ENCODE measurements at regions not wholly inside any gene's neighbourhood (a gene's known extent, or its start where the extent isn't known, plus 50 kb on each side); places are given as distances from the start of the nearest gene placed in this dataset.

DNA sequence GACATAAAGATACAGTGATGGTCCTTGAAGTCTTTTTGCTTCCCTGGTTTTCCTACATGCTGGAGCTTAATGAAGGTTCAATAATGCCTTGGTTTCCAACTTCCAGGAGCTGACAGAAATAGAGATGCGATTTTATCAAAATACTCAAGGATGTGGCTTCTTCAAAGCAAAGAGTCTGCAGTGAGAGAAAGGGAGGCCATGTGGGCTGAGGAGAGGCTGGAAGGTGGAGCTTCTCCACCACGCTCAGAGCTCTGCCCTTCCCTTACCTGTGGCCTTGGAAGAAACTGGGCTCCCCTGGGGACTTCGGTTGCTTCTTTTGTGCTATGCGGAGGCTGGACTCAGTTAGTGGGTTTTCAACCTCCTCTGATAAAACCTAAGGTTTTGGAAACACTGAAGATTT, 175.0 kb upstream of the APCDD1 start:
- no peak for ATAC-seq
- H3K4me3 ChIP-seq (ENCODE audit: low read depth in 2 of 2, low read length in 2 of 2): no peak overlapping the region
- TF ChIP-seq, protein P1, sequence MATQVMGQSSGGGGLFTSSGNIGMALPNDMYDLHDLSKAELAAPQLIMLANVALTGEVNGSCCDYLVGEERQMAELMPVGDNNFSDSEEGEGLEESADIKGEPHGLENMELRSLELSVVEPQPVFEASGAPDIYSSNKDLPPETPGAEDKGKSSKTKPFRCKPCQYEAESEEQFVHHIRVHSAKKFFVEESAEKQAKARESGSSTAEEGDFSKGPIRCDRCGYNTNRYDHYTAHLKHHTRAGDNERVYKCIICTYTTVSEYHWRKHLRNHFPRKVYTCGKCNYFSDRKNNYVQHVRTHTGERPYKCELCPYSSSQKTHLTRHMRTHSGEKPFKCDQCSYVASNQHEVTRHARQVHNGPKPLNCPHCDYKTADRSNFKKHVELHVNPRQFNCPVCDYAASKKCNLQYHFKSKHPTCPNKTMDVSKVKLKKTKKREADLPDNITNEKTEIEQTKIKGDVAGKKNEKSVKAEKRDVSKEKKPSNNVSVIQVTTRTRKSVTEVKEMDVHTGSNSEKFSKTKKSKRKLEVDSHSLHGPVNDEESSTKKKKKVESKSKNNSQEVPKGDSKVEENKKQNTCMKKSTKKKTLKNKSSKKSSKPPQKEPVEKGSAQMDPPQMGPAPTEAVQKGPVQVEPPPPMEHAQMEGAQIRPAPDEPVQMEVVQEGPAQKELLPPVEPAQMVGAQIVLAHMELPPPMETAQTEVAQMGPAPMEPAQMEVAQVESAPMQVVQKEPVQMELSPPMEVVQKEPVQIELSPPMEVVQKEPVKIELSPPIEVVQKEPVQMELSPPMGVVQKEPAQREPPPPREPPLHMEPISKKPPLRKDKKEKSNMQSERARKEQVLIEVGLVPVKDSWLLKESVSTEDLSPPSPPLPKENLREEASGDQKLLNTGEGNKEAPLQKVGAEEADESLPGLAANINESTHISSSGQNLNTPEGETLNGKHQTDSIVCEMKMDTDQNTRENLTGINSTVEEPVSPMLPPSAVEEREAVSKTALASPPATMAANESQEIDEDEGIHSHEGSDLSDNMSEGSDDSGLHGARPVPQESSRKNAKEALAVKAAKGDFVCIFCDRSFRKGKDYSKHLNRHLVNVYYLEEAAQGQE (IDR thresholded peaks at IDR 0.05; ENCODE audit: insufficient read depth in 1 of 2, low read depth in 2 of 2, low read length in 1 of 2): no peak
- TF ChIP-seq, protein P2, sequence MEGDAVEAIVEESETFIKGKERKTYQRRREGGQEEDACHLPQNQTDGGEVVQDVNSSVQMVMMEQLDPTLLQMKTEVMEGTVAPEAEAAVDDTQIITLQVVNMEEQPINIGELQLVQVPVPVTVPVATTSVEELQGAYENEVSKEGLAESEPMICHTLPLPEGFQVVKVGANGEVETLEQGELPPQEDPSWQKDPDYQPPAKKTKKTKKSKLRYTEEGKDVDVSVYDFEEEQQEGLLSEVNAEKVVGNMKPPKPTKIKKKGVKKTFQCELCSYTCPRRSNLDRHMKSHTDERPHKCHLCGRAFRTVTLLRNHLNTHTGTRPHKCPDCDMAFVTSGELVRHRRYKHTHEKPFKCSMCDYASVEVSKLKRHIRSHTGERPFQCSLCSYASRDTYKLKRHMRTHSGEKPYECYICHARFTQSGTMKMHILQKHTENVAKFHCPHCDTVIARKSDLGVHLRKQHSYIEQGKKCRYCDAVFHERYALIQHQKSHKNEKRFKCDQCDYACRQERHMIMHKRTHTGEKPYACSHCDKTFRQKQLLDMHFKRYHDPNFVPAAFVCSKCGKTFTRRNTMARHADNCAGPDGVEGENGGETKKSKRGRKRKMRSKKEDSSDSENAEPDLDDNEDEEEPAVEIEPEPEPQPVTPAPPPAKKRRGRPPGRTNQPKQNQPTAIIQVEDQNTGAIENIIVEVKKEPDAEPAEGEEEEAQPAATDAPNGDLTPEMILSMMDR (IDR thresholded peaks at IDR 0.05): no peak
- TF ChIP-seq SIN3A (IDR thresholded peaks at IDR 0.05; ENCODE audit: borderline replicate concordance, insufficient read depth, low read depth, low read length): no peak
- no peak for TF ChIP-seq TCF7L2 (IDR thresholded peaks at IDR 0.05; ENCODE audit: low read depth, low read length)
- TF ChIP-seq POLR2AphosphoS5 (IDR thresholded peaks at IDR 0.05; ENCODE audit: low read depth, low read length): no peak
- POLR2A ChIA-PET: no interaction called here
- H3K4me1 ChIP-seq (ENCODE audit: control insufficient read depth, insufficient read depth, low read length): no peaks in the 10 kb centered on the region
- no peak overlapping the region for H3K27ac ChIP-seq (ENCODE audit: low read length)
- CTCF ChIA-PET: no interaction called here
- H3K36me3 ChIP-seq (ENCODE audit: control insufficient read depth, insufficient read depth, low read length): no peaks in the 10 kb centered on the region
- no TSS peak for BruUV-seq (replicated peaks)
- no peak for DNase-seq (ENCODE audit: low read depth, low spot score)
- peaks cover 2% of the 10 kb centered on the region; the same call in 1 of the 2 replicates for H3K27me3 ChIP-seq (ENCODE audit: control insufficient read depth, insufficient read depth, low read length)
- in situ Hi-C loops (cut with HindIII; ENCODE audit: low pct_unique_long_range_greater_than_20kb, low sequenced_read_pairs) (no loop called here), intact Hi-C loops (cut with micrococcal nuclease; ENCODE audit: unreplicated experiment) (no loop called here)
- H3K9me3 ChIP-seq (ENCODE audit: control insufficient read depth, insufficient read depth, low read depth, low read length): no peaks in the 10 kb centered on the region

DNA sequence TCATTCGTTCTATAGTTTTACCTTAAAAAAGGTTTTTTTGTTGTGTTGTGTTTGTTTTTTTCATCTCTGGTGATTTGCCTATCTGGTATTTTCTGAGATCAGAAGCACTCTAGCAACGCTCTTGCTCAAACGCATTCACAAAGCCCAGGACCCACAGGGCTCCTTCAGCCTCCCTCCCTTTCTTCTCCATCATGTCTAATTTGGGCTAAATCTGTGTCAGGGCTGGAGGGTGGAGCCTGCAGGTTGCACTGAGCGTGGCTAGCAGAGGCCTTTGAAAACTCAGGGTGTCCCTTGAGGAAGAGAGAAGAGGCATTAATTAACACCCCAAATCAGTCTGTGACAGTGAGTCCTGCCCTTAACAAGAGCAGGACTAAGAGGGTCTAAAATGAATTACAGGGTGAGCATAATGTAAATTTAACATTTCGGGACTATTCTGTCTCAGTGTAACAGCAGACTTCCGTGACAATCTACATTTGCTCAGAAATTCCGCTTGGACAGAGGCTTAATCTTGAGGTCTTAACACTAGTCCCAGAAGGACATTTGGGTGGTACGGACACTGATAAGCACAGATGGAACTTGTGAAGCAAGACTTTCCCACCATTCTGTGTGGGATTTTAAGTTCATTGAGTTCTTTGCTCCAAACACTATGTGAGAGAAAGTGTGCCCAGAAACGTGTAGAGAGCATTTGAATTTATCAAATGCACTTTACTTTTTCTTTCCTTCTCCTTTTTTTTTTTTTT, 174.4 kb upstream of the APCDD1 start:
- in situ Hi-C loops (cut with HindIII; ENCODE audit: low pct_unique_long_range_greater_than_20kb, low sequenced_read_pairs): no loop called here
- BruUV-seq (replicated peaks): no TSS peak
- ChIA-PET CTCF (no interaction called here), POLR2A (no interaction called here)
- H3K9me3 ChIP-seq (ENCODE audit: control insufficient read depth, insufficient read depth, low read depth, low read length): no peaks in the 10 kb centered on the region
- peaks cover 2% of the 10 kb centered on the region; the same call in 1 of the 2 replicates for H3K27me3 ChIP-seq (ENCODE audit: control insufficient read depth, insufficient read depth, low read length)
- H3K4me1 ChIP-seq (ENCODE audit: control insufficient read depth, insufficient read depth, low read length): no peaks in the 10 kb centered on the region
- TF ChIP-seq, protein P1 (IDR thresholded peaks at IDR 0.05; ENCODE audit: insufficient read depth in 1 of 2, low read depth in 2 of 2, low read length in 1 of 2): no peak
- TF ChIP-seq TCF7L2 (IDR thresholded peaks at IDR 0.05; ENCODE audit: low read depth, low read length) (no peak), SIN3A (IDR thresholded peaks at IDR 0.05; ENCODE audit: borderline replicate concordance, insufficient read depth, low read depth, low read length) (no peak), POLR2AphosphoS5 (IDR thresholded peaks at IDR 0.05; ENCODE audit: low read depth, low read length) (no peak)
- TF ChIP-seq, protein P2 (IDR thresholded peaks at IDR 0.05): no peak
- no peak for DNase-seq (ENCODE audit: low read depth, low spot score)
- intact Hi-C loops (cut with micrococcal nuclease; ENCODE audit: unreplicated experiment): no loop called here
- ATAC-seq: no peak
- no peak overlapping the region for H3K27ac ChIP-seq (ENCODE audit: low read length)
- H3K36me3 ChIP-seq (ENCODE audit: control insufficient read depth, insufficient read depth, low read length): no peaks in the 10 kb centered on the region
- no peak overlapping the region for H3K4me3 ChIP-seq (ENCODE audit: low read depth in 2 of 2, low read length in 2 of 2)

All from Panc1 (cell line).